GM12878 (cell line): ENCODE measurements at regions not wholly inside any gene's neighbourhood (a gene's known extent, or its start where the extent isn't known, plus 50 kb on each side); places are given as distances from the start of the nearest gene placed in this dataset.
"Not testable (repeated sequence)": the region's sequence is repeated elsewhere in the genome, so short reads cannot be mapped to it uniquely, and the experiment has no call there.

Experiments
- ATAC-seq: fragments of 200-7000 bp; cut with Tn5 transposase; 3 replicates; pipeline ENCODE4 v1.9.1; 2020; ENCODE audit warnings: mild to moderate bottlenecking, moderate library complexity
- BruUV-seq: library from RNA; stranded (reverse); fragments of 400-500 nt; replicated peaks from 2 replicates; lab custom pipeline; 2021; lab: Mats Ljungman, UMichigan
- CTCF ChIA-PET: fragments of 300-600 bp; sonication (Branson Sonifier 250); formaldehyde crosslinking; extraction: SDS; loops from one replicate; lab custom pipeline; 2021; ENCODE audit warnings: inconsistent platforms; lab: Yijun Ruan, JAX
- POLR2A ChIA-PET: fragments of 350-600 bp; formaldehyde crosslinking; extraction: SDS; loops from one replicate; lab custom pipeline; 2021; ENCODE audit warnings: inconsistent platforms; lab: Charles Lee
- RAD21 ChIA-PET: fragments of 300-600 bp; sonication (Branson Sonifier 250); formaldehyde crosslinking; loops from one replicate; lab custom pipeline; 2023; ENCODE audit warnings: antibody characterized with exemption; ENCODE audit not compliant: unreplicated experiment; lab: Charles Lee
- SMC1A ChIA-PET: fragments of 300-600 bp; sonication (Branson Sonifier 250); formaldehyde crosslinking; loops from one replicate; lab custom pipeline; 2023; ENCODE audit not compliant: unreplicated experiment, uncharacterized antibody; lab: Charles Lee
- DNase-seq: peaks from one replicate; pipeline ENCODE4 v3.0.0-alpha.2; 2011; ENCODE audit warnings: low read depth, low spot score
- FAIRE-seq: peaks from 3 replicates; lab custom pipeline; 2011; peaks lifted over from hg19 to GRCh38; lab: Jason Lieb, UNC
- H2AFZ ChIP-seq: 2 replicates; pipeline ENCODE4 v1.6.0; 2011; ENCODE audit warnings: low read depth, low read length, control low read depth; ENCODE audit not compliant: control insufficient read depth
- H3K27ac ChIP-seq: 2 replicates; pipeline ENCODE4 v1.5.1; 2011; ENCODE audit warnings: control low read depth; ENCODE audit not compliant: control insufficient read depth, insufficient read depth
- H3K27me3 ChIP-seq, 2 experiments: replicated peaks in 1 of 2; 2 replicates each; pipeline versions ENCODE4 v1.6.0 to v1.6.1; 2011; ENCODE audit warnings: low read length in 1 of 2; ENCODE audit not compliant: control insufficient read depth in 2 of 2, insufficient read depth in 2 of 2
- H3K36me3 ChIP-seq, 2 experiments: 2 replicates each; pipeline ENCODE4 v1.5.1; 2011; ENCODE audit warnings: low read length in 1 of 2; ENCODE audit not compliant: control insufficient read depth in 2 of 2, insufficient read depth in 2 of 2
- H3K4me1 ChIP-seq: 2 replicates; pipeline ENCODE4 v1.6.1; 2011; ENCODE audit warnings: mild to moderate bottlenecking, low read length, moderate library complexity, mixed read lengths; ENCODE audit not compliant: control insufficient read depth, insufficient read depth
- H3K4me2 ChIP-seq: 2 replicates; pipeline ENCODE4 v1.6.0; 2011; ENCODE audit warnings: control low read depth; ENCODE audit not compliant: control insufficient read depth, insufficient read depth
- H3K4me3 ChIP-seq: fragments of 200-600 bp; sonication (generic); 2 replicates; pipeline ENCODE4 v1.5.1; 2016
- H3K79me2 ChIP-seq: 2 replicates; pipeline ENCODE4 v1.6.0; 2011; ENCODE audit warnings: low read length; ENCODE audit not compliant: control insufficient read depth, insufficient read depth
- H3K9ac ChIP-seq: 2 replicates; pipeline ENCODE4 v1.8.0; 2011; ENCODE audit warnings: low read length, control low read depth, mixed read lengths; ENCODE audit not compliant: control insufficient read depth, insufficient read depth
- H3K9me3 ChIP-seq: replicated peaks from 3 replicates; pipeline ENCODE4 v1.5.1; 2011; ENCODE audit warnings: mild to moderate bottlenecking, low read length; ENCODE audit not compliant: control insufficient read depth, insufficient read depth
- H4K20me1 ChIP-seq: 2 replicates; pipeline ENCODE4 v1.6.0; 2011; ENCODE audit not compliant: control insufficient read depth, insufficient read depth
- ATF2 ChIP-seq: IDR thresholded peaks from 2 replicates; pipeline ENCODE4 v1.6.1; 2012; ENCODE audit warnings: low read length, inconsistent platforms
- CHD4 ChIP-seq: fragments of 200-600 bp; sonication (generic); IDR thresholded peaks from 2 replicates; pipeline ENCODE4 v1.6.1; 2016; ENCODE audit warnings: mild to moderate bottlenecking
- HDAC6 ChIP-seq: fragments of 200-600 bp; sonication (generic); IDR thresholded peaks from one replicate; pipeline ENCODE4 v1.8.0; 2017; ENCODE audit warnings: antibody characterized with exemption; ENCODE audit not compliant: unreplicated experiment
- NFIC ChIP-seq: IDR thresholded peaks from 2 replicates; pipeline ENCODE4 v1.6.1; 2012; ENCODE audit warnings: low read depth, mild to moderate bottlenecking, inconsistent platforms, low read length, moderate library complexity
- PAX8 ChIP-seq: fragments of 450-650 bp; IDR thresholded peaks from 2 replicates; pipeline ENCODE4 v1.6.1; 2017; ENCODE audit warnings: mild to moderate bottlenecking, moderate library complexity
- RUNX3 ChIP-seq: IDR thresholded peaks from 2 replicates; pipeline ENCODE4 v1.6.1; 2012; ENCODE audit warnings: low read length, inconsistent platforms
- WGBS: methylation state at CpG from one replicate; pipeline ENCODE4 v1.1.6; 2016; ENCODE audit warnings: low lambda C conversion rate; ENCODE audit not compliant: insufficient replicate concordance, insufficient coverage; ENCODE audit errors: missing lambda C conversion rate; 5-methylcytosine and 5-hydroxymethylcytosine counted together
- in situ Hi-C: fragments of 300-500 bp; cut with MboI; formaldehyde crosslinking; loops from 9 replicates; pipeline ENCODE4 v1.14.3; 2018; ENCODE audit warnings: mixed read lengths
- intact Hi-C: fragments of 100-400 bp; cut with micrococcal nuclease; formaldehyde crosslinking; loops from one replicate; pipeline ENCODE4 v1.14.2; 2022; ENCODE audit not compliant: unreplicated experiment

GRCh38 chr6:4250645-4251044 lies 115.3 kb upstream of the ECI2 start (continued):
- no peak for TF ChIP-seq CHD4

- H2AFZ ChIP-seq, FAIRE-seq, H3K4me2 ChIP-seq, H3K9me3 ChIP-seq, intact Hi-C loops, H3K4me1 ChIP-seq, SMC1A ChIA-PET, in situ Hi-C loops, POLR2A ChIA-PET, ATAC-seq, H3K36me3 ChIP-seq, H3K4me3 ChIP-seq, H3K79me2 ChIP-seq, H4K20me1 ChIP-seq, H3K27me3 ChIP-seq, CTCF ChIA-PET, H3K27ac ChIP-seq, DNase-seq, RAD21 ChIA-PET, H3K9ac ChIP-seq, BruUV-seq: not testable (repeated sequence)
- WGBS = 0% methylated on average over 1 of the region's 1 CpG
These were observed 108.5 kb upstream of the ECI2 start for GRCh38 chr6:4243832-4244231.

GRCh38 chr6:4243237-4243636 lies 107.9 kb upstream of the ECI2 start:
- Histone ChIP-seq H2AFZ (no peak overlapping the region), H3K36me3 (no peaks in the 10 kb centered on the region), H3K9me3 (no peaks in the 10 kb centered on the region; the same call in 2 of the 3 replicates), H3K4me1 (no peaks in the 10 kb centered on the region), H4K20me1 (no peaks in the 10 kb centered on the region), H3K9ac (no peak overlapping the region), H3K4me3 (no peak overlapping the region), H3K4me2 (no peak overlapping the region), H3K27ac (no peak overlapping the region), H3K27me3 (no peaks in the 10 kb centered on the region), H3K79me2 (no peaks in the 10 kb centered on the region)
- RAD21 ChIA-PET = no interaction called here
- SMC1A ChIA-PET = no interaction called here
- CTCF ChIA-PET = no interaction called here
- 15% methylated on average over 3 of the region's 3 CpGs for WGBS
- DNase-seq = no peak
- no peak for FAIRE-seq
- TF ChIP-seq NFIC (no peak), HDAC6 (no peak), PAX8 (no peak), ATF2 (no peak), RUNX3 (no peak)
- intact Hi-C loops = no loop called here
- in situ Hi-C loops = no loop called here
- POLR2A ChIA-PET = no interaction called here
- BruUV-seq = no TSS peak
- ATAC-seq = no peak
